GM12873 (cell line): ENCODE measurements at regions not wholly inside any gene's neighbourhood (a gene's known extent, or its start where the extent isn't known, plus 50 kb on each side); places are given as distances from the start of the nearest gene placed in this dataset.

ENCODE experiments used
- CTCF ChIP-seq: IDR thresholded peaks from 2 replicates; pipeline ENCODE4 v1.5.1; 2012; ENCODE audit warnings: low read depth, mild to moderate bottlenecking, moderate library complexity, low read length, control low read depth; ENCODE audit not compliant: insufficient read depth; ENCODE audit errors: missing control alignments

DNA sequence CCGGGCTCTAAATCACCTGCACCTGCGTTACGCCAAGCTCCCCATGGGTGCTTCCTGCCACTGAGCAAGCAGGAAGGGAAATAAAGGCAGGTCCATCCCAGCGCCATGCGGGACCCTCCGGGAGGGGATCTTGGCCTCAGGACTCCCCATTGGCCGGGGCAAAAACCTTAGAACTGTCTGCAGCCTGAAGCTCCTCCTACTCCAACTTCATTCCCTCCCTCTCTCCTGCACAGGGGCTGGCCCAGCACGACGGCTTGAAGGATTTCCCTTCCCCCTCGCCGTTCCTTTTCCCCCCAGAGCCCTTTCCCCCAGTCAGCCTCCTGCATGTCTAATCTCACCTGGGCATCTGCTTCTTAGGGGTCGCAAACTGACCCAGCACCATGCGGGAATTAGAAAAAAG lies 137.2 kb upstream of the NCOR2 start:
- no peak for TF ChIP-seq CTCF

GRCh38 chr12:124703856-124704255 lies 136.4 kb upstream of the NCOR2 start:
- no peak for TF ChIP-seq CTCF

- TF ChIP-seq CTCF = no peak
Measured at GRCh38 chr12:124702736-124703135, 135.3 kb upstream of the NCOR2 start.

DNA sequence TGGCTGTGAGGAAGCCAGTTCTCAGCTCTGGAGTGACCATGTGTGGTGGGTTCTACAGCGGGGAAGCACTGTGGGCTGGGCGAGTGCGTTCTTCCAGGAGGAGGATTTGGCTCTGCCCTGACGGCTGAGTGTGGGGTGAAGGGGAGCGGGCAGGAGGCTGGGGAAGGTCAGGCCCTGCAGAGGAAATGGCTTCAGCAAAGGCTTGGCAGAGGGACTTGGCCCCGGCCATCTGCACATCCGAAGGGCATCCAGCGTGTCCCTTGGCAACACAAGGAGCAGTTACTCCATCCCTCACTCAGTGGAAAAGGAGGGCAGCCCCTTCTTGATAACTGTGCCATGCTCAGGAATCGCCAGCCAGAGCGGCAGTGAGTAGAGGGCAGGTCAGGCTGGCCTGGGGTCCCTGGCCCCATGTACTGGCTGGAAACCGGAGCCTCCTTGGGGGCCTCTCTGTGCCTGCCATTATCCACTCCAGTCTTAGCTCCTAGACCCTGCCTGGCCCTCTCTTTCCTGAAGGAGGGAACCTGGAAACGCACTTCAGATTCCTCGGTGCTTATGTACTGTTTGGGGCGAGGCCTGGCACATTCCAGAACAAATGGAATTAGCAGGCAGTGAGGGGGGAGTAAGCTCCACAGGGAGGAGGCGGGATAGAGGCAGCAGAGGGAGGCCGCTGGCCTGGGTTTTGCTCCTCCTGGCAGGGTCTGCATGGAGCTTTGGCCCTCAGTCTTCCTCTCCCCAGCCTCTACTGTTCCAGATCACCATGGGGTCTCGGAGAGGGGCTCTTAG lies 133.6 kb upstream of the NCOR2 start:
- no peak for TF ChIP-seq CTCF

- TF ChIP-seq CTCF = no peak
Measured at GRCh38 chr12:124699909-124700308, 132.5 kb upstream of the NCOR2 start.

DNA sequence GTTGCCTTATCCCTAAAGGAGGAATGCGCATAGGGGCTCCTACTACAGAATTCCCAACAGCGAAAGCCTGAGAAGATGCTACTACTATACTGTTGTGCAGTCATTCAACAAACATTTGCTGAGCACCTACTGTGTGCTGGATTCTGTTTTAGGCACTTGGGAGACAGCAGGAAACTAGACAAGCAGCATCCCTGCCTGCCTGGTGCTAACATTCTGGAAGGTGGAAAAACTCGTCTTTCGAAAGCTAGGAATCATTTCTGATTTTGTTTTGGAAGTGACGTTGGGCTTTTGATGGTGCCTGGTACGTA lies 131.5 kb upstream of the NCOR2 start:
- no peak for TF ChIP-seq CTCF

DNA sequence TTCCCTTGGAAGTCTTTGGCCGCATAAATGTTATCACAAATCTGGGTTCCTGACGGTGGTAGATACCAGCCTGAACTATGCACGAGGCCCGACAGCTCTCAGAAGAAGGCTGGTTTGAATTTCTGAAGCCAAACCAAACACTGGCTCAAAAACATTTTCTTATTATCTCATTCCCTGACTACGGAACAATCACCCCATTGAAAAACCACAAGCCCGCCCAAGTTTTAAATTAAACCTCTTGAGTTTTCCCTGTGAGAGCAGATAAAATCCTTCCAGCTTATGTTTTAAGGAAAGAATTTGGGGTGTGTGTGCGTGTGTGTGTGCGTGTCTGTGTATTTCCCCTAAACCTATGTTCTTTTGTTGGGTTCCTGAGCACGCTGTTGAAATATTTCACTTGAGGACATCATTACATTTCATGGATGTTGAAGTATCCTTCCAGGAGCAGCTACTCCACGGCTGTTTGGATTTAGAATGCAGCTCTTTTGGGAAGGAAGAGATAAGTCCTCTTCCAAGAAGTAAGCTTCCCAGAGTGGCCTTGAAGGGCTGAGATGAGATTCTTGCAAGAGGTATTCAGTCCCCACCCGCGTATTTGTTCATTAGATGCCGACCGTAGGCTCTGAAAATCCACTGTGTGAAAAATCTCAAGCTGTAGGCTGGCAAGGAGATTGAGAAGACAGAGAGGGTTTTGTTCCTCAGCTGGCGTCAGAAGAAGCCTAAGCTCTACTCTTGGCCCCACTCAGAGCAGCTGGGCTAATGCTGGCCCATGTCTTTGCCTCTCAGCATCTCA lies 131.0 kb upstream of the NCOR2 start:
- TF ChIP-seq CTCF = no peak
